CD4-positive, alpha-beta T cell treated with Interleukin-15 for 1 hour (primary cell): ENCODE measurements at regions not wholly inside any gene's neighbourhood (a gene's known extent, or its start where the extent isn't known, plus 50 kb on each side); places are given as distances from the start of the nearest gene placed in this dataset.

Source experiments
- DNase-seq: peaks from one replicate; pipeline ENCODE4 v3.0.0-alpha.2; 2020

- no peak for DNase-seq
Measured at GRCh38 chr10:5311617-5312016, 53.1 kb upstream of the UCN3 start.

- no peak for DNase-seq
Measured at GRCh38 chr10:5314840-5315239, 49.9 kb upstream of the UCN3 start.
